GM12878 (cell line): ENCODE measurements at regions not wholly inside any gene's neighbourhood (a gene's known extent, or its start where the extent isn't known, plus 50 kb on each side); places are given as distances from the start of the nearest gene placed in this dataset.

Source experiments
- ATAC-seq: fragments of 200-7000 bp; cut with Tn5 transposase; 3 replicates; pipeline ENCODE4 v1.9.1; 2020; ENCODE audit warnings: mild to moderate bottlenecking, moderate library complexity
- BruUV-seq: library from RNA; stranded (reverse); fragments of 400-500 nt; replicated peaks from 2 replicates; lab custom pipeline; 2021; lab: Mats Ljungman, UMichigan
- CTCF ChIA-PET: fragments of 300-600 bp; sonication (Branson Sonifier 250); formaldehyde crosslinking; extraction: SDS; loops from one replicate; lab custom pipeline; 2021; ENCODE audit warnings: inconsistent platforms; lab: Yijun Ruan, JAX
- POLR2A ChIA-PET: fragments of 350-600 bp; formaldehyde crosslinking; extraction: SDS; loops from one replicate; lab custom pipeline; 2021; ENCODE audit warnings: inconsistent platforms; lab: Charles Lee
- RAD21 ChIA-PET: fragments of 300-600 bp; sonication (Branson Sonifier 250); formaldehyde crosslinking; loops from one replicate; lab custom pipeline; 2023; ENCODE audit warnings: antibody characterized with exemption; ENCODE audit not compliant: unreplicated experiment; lab: Charles Lee
- SMC1A ChIA-PET: fragments of 300-600 bp; sonication (Branson Sonifier 250); formaldehyde crosslinking; loops from one replicate; lab custom pipeline; 2023; ENCODE audit not compliant: unreplicated experiment, uncharacterized antibody; lab: Charles Lee
- DNase-seq: peaks from one replicate; pipeline ENCODE4 v3.0.0-alpha.2; 2011; ENCODE audit warnings: low read depth, low spot score
- FAIRE-seq: peaks from 3 replicates; lab custom pipeline; 2011; peaks lifted over from hg19 to GRCh38; lab: Jason Lieb, UNC
- H2AFZ ChIP-seq: 2 replicates; pipeline ENCODE4 v1.6.0; 2011; ENCODE audit warnings: low read depth, low read length, control low read depth; ENCODE audit not compliant: control insufficient read depth
- H3K27ac ChIP-seq: 2 replicates; pipeline ENCODE4 v1.5.1; 2011; ENCODE audit warnings: control low read depth; ENCODE audit not compliant: control insufficient read depth, insufficient read depth
- H3K27me3 ChIP-seq, 2 experiments: replicated peaks in 1 of 2; 2 replicates each; pipeline versions ENCODE4 v1.6.0 to v1.6.1; 2011; ENCODE audit warnings: low read length in 1 of 2; ENCODE audit not compliant: control insufficient read depth in 2 of 2, insufficient read depth in 2 of 2
- H3K36me3 ChIP-seq, 2 experiments: 2 replicates each; pipeline ENCODE4 v1.5.1; 2011; ENCODE audit warnings: low read length in 1 of 2; ENCODE audit not compliant: control insufficient read depth in 2 of 2, insufficient read depth in 2 of 2
- H3K4me1 ChIP-seq: 2 replicates; pipeline ENCODE4 v1.6.1; 2011; ENCODE audit warnings: mild to moderate bottlenecking, low read length, moderate library complexity, mixed read lengths; ENCODE audit not compliant: control insufficient read depth, insufficient read depth
- H3K4me2 ChIP-seq: 2 replicates; pipeline ENCODE4 v1.6.0; 2011; ENCODE audit warnings: control low read depth; ENCODE audit not compliant: control insufficient read depth, insufficient read depth
- H3K4me3 ChIP-seq: fragments of 200-600 bp; sonication (generic); 2 replicates; pipeline ENCODE4 v1.5.1; 2016
- H3K79me2 ChIP-seq: 2 replicates; pipeline ENCODE4 v1.6.0; 2011; ENCODE audit warnings: low read length; ENCODE audit not compliant: control insufficient read depth, insufficient read depth
- H3K9ac ChIP-seq: 2 replicates; pipeline ENCODE4 v1.8.0; 2011; ENCODE audit warnings: low read length, control low read depth, mixed read lengths; ENCODE audit not compliant: control insufficient read depth, insufficient read depth
- H3K9me3 ChIP-seq: replicated peaks from 3 replicates; pipeline ENCODE4 v1.5.1; 2011; ENCODE audit warnings: mild to moderate bottlenecking, low read length; ENCODE audit not compliant: control insufficient read depth, insufficient read depth
- H4K20me1 ChIP-seq: 2 replicates; pipeline ENCODE4 v1.6.0; 2011; ENCODE audit not compliant: control insufficient read depth, insufficient read depth
- JUND ChIP-seq: IDR thresholded peaks from 2 replicates; pipeline ENCODE4 v1.6.1; 2012; ENCODE audit warnings: low read depth, mild to moderate bottlenecking, low read length, improper control_type of control experiment, moderate library complexity
- MYC ChIP-seq: IDR thresholded peaks from 2 replicates; pipeline ENCODE4 v1.6.1; 2011; ENCODE audit warnings: mild to moderate bottlenecking, low read length, moderate library complexity, inconsistent platforms; ENCODE audit not compliant: insufficient read depth, insufficient replicate concordance, insufficient read length, severe bottlenecking
- NR2C2 ChIP-seq: IDR thresholded peaks from 2 replicates; pipeline ENCODE4 v1.6.1; 2011; ENCODE audit warnings: borderline replicate concordance, low read depth; ENCODE audit not compliant: control insufficient read depth, insufficient read length
- NRF1 ChIP-seq: conservative IDR thresholded peaks from 2 replicates; pipeline ENCODE4 v1.6.1; 2011; ENCODE audit warnings: mild to moderate bottlenecking, low read depth, low read length, improper control_type of control experiment
- POLR2A ChIP-seq: IDR thresholded peaks from 2 replicates; pipeline ENCODE4 v1.6.1; 2011; ENCODE audit warnings: low read depth, mild to moderate bottlenecking, low read length
- STAT3 ChIP-seq: IDR thresholded peaks from 2 replicates; pipeline ENCODE4 v1.6.1; 2011; ENCODE audit warnings: low read depth, low read length, improper control_type of control experiment
- ZNF384 ChIP-seq: IDR thresholded peaks from 2 replicates; pipeline ENCODE4 v1.6.1; 2012; ENCODE audit warnings: low read depth, mild to moderate bottlenecking, low read length, improper control_type of control experiment, borderline replicate concordance
- WGBS: methylation state at CpG from one replicate; pipeline ENCODE4 v1.1.6; 2016; ENCODE audit warnings: low lambda C conversion rate; ENCODE audit not compliant: insufficient replicate concordance, insufficient coverage; ENCODE audit errors: missing lambda C conversion rate; 5-methylcytosine and 5-hydroxymethylcytosine counted together
- in situ Hi-C: fragments of 300-500 bp; cut with MboI; formaldehyde crosslinking; loops from 9 replicates; pipeline ENCODE4 v1.14.3; 2018; ENCODE audit warnings: mixed read lengths
- intact Hi-C: fragments of 100-400 bp; cut with micrococcal nuclease; formaldehyde crosslinking; loops from one replicate; pipeline ENCODE4 v1.14.2; 2022; ENCODE audit not compliant: unreplicated experiment
- TF ChIP-seq, protein P1 (sequence below): IDR thresholded peaks from 2 replicates; pipeline ENCODE4 v1.6.1; 2012; ENCODE audit warnings: improper control_type of control experiment, low read depth, low read length; ENCODE audit not compliant: insufficient replicate concordance

DNA sequence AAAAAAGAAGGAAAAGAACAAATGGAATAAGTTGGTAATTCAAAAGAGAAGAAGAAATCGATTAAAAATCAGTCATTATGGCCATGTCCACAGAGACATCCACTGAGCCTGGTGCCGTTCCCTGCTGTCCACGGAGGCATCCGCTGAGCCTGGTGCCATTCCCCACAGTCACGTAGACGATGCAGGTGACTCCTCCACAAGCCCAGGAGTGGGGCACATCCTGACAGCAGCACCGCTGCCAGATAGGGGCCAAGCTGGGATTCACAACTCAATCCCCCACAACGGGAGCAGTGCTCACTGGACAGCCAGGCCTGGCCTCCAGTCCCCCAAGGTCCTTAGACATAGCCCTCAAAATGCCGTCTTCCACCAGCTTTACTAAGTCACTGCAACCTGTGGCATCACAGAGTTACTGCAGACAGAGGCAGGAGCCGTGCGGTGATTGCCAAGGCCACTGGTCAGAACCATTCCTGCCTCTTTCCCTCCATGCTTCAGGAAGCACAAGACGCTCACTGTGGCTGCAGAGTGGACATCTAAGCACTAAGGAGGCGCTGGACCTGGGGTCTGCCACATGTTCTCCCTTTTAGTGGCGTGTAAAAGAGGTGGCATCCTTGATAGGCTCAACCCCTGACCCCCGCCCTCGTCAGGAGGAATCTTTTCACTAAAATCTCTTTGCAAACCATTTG is 131.5 kb upstream of the SPACA7 start:
- intact Hi-C loops: no loop called here
- ATAC-seq: no peak
- H3K9me3 ChIP-seq: no peaks in the 10 kb centered on the region; the same call in 2 of the 3 replicates
- H3K27me3 ChIP-seq: no peaks in the 10 kb centered on the region
- POLR2A ChIA-PET: no interaction called here
- WGBS: 43% methylated on average over 16 of the region's 16 CpGs
- H3K79me2 ChIP-seq: no peaks in the 10 kb centered on the region
- H3K4me1 ChIP-seq: no peaks in the 10 kb centered on the region
- no peak overlapping the region for H3K9ac ChIP-seq
- SMC1A ChIA-PET: no interaction called here
- no peak overlapping the region for H3K27ac ChIP-seq
- H3K4me2 ChIP-seq: no peak overlapping the region
- no peak overlapping the region for H2AFZ ChIP-seq
- TF ChIP-seq NR2C2 (no peak), STAT3 (no peak), MYC (no peak), NRF1 (no peak), ZNF384 (no peak), JUND (no peak), POLR2A (no peak)
- TF ChIP-seq, protein P1, sequence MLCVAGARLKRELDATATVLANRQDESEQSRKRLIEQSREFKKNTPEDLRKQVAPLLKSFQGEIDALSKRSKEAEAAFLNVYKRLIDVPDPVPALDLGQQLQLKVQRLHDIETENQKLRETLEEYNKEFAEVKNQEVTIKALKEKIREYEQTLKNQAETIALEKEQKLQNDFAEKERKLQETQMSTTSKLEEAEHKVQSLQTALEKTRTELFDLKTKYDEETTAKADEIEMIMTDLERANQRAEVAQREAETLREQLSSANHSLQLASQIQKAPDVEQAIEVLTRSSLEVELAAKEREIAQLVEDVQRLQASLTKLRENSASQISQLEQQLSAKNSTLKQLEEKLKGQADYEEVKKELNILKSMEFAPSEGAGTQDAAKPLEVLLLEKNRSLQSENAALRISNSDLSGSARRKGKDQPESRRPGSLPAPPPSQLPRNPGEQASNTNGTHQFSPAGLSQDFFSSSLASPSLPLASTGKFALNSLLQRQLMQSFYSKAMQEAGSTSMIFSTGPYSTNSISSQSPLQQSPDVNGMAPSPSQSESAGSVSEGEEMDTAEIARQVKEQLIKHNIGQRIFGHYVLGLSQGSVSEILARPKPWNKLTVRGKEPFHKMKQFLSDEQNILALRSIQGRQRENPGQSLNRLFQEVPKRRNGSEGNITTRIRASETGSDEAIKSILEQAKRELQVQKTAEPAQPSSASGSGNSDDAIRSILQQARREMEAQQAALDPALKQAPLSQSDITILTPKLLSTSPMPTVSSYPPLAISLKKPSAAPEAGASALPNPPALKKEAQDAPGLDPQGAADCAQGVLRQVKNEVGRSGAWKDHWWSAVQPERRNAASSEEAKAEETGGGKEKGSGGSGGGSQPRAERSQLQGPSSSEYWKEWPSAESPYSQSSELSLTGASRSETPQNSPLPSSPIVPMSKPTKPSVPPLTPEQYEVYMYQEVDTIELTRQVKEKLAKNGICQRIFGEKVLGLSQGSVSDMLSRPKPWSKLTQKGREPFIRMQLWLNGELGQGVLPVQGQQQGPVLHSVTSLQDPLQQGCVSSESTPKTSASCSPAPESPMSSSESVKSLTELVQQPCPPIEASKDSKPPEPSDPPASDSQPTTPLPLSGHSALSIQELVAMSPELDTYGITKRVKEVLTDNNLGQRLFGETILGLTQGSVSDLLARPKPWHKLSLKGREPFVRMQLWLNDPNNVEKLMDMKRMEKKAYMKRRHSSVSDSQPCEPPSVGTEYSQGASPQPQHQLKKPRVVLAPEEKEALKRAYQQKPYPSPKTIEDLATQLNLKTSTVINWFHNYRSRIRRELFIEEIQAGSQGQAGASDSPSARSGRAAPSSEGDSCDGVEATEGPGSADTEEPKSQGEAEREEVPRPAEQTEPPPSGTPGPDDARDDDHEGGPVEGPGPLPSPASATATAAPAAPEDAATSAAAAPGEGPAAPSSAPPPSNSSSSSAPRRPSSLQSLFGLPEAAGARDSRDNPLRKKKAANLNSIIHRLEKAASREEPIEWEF: no peak
- TF ChIP-seq, all 136 proteins: peak for 0
- no peaks in the 10 kb centered on the region for H4K20me1 ChIP-seq
- H3K36me3 ChIP-seq: no peaks in the 10 kb centered on the region
- ChIA-PET RAD21 (no interaction called here), CTCF (no interaction called here)
- DNase-seq: no peak
- BruUV-seq: no TSS peak
- no peak for FAIRE-seq
- in situ Hi-C loops: no loop called here
- H3K4me3 ChIP-seq: no peak overlapping the region
